NCI-H1092 treated with DMSO at 0.1 percent for 48 hours (cell line): ENCODE measurements at regions not wholly inside any gene's neighbourhood (a gene's known extent, or its start where the extent isn't known, plus 50 kb on each side); places are given as distances from the start of the nearest gene placed in this dataset.
A peak's percentile ranks its signal among the peaks of the same experiment; 100 is the strongest.

Experiments
- DNase-seq: peaks from one replicate; lab custom pipeline; 2025; lab: John Stamatoyannopoulos, UW

- DNase-seq: no peak
Measured at GRCh38 chr3:81439108-81439507, 322.3 kb downstream of the GBE1 start.

- DNase-seq: no peak
Measured at GRCh38 chr3:81437683-81438082, 323.8 kb downstream of the GBE1 start.

- DNase-seq: no peak
Measured at GRCh38 chr3:81436182-81436581, 325.3 kb downstream of the GBE1 start.

DNA sequence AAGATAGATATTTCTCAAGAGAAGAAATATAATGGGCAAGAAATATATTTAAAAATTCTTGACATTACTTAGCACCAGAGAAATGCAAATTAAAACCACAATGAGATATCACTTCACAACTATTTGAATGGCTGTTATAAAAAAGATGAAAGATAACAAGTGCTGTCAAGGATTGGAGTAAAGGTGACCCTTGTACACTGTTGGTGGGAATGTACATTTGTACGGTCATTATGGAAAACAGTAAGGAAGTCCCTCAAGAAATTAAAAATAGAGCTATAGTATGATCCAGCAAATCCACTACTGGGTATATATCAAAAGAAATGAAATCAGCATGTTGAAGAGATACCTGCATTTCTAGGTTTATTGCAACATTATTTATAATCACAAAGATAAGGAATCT, 326.4 kb downstream of the GBE1 start:
- DNase-seq: no peak

DNA sequence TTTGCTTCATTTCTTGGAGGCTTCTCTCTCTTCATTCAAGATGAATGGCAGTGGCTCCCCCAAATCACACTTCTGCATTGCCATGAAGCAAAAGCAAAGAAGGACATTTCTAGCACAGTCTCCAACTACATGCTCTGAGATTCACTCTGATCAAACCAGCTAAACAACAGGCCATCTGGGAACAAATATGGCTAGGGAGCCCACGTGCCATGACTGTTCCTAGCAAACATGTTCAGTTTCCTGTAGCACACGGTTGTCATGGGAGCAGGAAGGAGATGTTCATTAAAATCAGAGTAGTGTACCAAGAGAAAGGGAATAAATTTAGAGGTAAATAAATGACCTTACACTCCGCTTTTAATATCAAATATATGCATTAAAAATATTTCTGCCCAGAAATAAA, 327.3 kb downstream of the GBE1 start:
- DNase-seq: no peak

- no peak for DNase-seq
Measured at GRCh38 chr3:81433675-81434074, 327.8 kb downstream of the GBE1 start.

DNA sequence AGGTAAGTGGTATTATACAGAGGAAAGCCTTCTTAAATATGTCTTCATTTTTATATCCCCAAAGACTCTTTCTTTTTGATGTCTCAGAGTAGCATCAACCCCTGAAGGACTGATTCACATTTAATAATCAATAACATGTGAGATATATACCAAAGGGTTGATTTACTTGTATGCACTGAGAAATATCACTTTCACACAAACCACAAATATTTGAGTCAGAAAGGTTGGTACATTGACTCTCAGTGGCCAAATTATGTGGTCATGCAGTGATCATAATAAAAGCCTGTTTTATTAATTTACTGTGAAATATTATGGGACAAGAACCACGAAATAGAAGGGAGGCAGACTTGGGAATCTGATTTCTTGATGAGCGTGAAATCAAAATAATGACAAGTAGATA, 329.0 kb downstream of the GBE1 start:
- DNase-seq: no peak

DNA sequence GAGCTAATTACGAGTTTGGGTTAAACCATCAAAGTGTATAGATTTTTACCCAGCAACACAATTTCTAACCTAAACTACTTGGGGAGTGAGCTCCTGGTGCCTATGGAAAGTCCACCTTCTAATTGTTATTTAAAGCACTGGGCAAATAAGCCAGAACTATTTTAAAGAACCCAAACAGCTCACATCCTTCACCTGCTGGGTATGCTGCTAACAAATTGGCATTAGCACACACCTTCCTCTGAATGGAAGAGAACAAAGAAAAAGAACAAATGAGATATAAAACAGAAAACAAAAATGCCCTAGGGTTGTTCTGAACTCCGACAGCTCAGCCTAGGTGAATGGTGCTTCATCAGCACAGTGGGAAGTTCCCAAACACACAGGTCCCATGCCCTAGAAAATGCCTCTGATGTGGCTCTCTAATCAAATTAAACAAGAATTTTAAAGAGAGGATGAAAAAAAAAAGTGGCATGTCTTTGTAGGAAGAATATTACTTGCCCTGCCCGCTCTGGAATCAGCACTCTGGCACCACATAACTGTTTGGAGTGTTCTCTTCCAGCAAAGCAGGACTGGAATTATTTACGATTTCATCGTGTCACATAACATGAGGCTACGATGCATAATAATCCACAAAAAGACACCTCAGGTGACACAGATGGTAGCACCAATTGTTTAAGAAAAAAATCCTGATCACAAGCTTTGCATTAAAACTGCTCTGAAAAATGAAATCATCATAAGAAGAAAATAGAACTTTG, 334.4 kb downstream of the GBE1 start:
- no peak for DNase-seq

DNA sequence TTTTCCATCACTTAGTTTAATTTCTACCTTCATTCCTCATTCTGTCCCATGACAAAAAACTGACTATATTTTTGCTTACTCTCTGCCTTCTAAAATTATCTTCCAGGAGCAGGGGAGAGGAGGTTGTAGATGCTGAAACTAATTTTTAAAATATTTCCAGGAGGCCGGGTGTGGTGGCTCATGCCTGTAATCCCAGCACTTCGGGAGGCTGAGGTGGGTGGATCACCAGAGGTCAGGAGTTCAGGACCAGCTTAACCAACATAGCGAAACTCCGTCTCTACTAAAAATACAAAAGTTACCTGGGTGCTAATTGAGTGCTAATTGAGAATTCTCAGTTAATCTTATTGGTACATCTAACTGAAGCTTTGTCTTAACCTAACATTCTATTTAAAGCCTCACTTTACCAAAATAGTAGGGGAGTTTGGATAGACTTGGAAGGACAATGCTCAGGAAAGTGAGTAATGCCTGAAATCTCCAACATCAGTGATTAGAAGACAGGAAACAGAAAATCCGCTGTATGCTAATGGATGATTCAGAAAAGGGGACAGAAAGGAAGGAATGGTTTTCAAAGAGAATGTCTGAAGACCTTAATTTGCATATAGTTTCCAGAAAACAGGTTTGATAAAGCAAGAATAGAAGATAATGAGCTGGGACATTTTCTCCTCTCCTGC, 336.1 kb downstream of the GBE1 start:
- no peak for DNase-seq

DNA sequence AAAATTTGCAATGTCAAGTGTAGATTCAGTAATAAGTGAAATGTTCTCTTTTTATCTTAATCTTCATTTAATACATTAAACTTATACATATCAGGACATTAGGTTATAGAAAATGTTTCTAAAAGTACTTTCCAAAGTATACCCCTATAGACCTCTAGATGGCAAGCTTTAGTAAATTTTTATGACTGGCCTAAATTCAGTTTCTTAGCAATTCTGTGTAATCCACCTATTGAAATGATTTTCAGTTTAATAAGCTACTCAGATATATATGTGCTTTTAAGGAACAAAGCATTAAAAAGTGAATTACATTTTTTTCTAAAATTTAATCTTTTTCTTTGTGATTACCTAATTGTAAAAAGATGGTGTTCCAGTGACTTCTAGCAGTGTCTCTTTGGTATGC, 342.2 kb downstream of the GBE1 start:
- DNase-seq: peak; percentile 6

DNA sequence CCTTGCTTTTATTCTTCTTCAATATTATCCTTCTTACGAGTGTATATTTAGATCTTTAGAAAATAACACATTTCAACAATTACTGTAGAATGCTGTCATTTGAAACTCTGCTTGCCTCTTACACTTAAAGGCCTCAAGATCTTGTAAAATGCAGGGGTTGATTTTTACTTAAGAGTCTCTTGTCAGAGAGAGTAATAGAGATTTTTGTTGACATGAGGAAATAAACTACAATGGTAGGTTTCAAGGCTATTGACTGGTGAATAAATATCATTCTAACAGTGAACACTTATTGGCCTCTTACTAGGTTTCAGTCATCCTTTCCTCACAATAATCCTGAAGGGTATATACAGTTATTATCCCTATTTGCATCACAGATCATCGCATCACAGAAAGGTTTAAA, 344.6 kb downstream of the GBE1 start:
- DNase-seq: no peak

DNA sequence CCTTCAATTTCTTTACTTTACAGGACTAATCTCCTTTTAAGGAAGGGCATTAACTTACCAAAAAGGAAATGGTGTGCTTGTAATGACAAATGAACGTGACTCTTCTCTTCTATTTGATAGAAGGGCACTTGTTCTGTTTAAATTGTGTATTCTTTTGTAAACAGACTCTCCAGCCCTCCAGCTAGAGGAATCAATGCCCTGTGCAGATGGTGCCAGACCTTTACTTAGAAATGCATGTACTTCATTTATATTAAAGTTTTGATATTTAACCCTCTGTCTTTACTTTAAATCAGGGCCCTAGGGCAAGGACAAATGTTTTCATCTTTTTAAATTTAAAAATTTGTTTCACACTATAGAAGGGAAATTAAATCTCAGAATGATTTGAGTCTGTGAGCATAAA, 355.1 kb downstream of the GBE1 start:
- DNase-seq: peak; percentile 45

DNA sequence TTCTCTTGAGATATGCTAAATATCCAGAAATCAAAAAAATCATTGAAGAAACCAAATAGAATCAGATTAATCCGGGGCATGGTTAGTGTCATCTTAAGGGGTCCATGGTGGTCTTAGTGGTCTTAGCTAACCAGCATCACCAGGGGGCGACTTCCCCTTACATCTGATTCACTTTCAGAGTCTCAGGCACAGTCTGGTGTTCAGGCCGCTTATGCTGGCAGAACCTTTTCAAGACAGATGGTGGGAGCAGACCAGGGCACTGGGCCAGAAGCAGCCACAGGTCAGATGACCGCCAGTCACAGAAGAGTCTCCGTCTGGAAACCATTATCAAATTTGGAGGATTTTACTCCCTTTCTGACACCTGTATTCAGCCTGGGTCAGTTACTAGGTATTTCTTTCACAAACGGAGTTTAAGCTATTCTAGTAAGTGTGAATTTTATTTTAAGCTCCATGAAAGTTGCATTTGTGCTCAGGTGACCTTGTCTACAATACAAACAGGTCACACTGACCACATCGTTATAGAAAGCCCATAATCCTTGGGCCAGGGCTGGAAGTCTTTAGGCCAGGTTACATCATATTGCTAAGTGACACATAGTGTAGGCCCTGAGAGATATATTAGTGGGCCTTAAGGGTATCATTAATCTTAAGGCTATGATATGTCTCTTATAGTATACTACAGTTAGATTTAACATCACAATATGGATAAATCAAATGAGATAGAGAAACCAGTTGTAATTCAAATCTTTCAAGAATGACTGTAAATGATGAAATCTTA, 365.5 kb downstream of the GBE1 start:
- no peak for DNase-seq

GRCh38 chr3:81394651-81395524, 366.6 kb downstream of the GBE1 start:
- DNase-seq: no peak

- no peak for DNase-seq
Measured at GRCh38 chr3:81393251-81393650, 368.2 kb downstream of the GBE1 start.

GRCh38 chr3:81390796-81391195, 370.6 kb downstream of the GBE1 start:
- no peak for DNase-seq

DNA sequence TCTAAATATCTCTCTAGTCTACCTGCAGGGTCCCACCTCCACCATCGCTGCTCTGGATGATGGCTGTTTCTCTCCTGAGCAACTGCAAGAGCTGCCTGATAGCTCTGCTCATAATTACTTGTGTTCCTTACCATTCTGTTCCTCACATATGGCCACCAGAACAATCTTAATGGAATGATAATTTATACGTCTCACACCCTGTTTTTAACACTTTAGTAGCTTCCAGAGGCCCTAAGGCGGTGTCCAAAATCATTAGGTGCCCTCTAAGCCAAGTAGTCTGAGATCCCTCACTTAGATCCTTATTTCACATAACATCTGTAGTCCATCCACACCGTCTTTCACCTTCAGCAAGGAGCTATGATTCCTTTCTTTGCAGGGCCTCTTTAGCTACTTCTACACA, 373.3 kb downstream of the GBE1 start:
- DNase-seq: no peak

DNA sequence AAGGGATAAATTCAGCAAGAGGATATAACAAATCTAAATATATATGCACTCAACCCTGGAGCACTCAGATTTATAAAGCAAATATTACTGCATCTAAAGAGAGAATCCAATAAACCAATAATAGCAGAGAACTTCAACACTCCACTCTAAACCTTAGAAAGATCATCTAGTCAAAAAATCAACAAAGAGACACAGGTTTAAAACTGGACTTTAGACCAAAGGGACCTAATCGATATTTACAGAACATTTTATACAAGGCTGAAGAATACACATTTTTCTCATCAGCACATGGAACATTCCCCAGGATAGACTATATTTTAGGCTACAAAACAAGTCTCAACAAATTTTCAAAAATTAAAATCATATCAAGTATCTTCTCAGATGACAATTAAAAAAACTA, 379.0 kb downstream of the GBE1 start:
- DNase-seq: no peak

DNA sequence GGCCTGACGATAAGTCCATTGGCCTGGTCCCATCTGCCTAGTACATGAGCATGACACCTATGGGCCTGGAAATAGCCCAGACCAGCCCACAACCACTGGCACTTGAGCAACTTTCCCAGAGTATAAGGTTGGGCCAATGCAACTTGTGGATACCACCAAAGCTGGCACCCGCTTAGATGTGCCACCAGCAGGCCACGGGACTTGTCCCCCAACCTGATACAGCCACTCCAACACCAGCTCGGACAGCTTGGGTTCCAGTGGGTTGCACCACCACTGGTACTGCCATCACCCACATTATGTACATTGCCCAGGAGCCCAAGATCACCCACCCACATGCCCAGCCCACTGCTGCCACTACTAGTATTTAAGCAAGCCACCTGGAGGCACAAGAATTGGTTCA, 381.2 kb downstream of the GBE1 start:
- DNase-seq: no peak

DNA sequence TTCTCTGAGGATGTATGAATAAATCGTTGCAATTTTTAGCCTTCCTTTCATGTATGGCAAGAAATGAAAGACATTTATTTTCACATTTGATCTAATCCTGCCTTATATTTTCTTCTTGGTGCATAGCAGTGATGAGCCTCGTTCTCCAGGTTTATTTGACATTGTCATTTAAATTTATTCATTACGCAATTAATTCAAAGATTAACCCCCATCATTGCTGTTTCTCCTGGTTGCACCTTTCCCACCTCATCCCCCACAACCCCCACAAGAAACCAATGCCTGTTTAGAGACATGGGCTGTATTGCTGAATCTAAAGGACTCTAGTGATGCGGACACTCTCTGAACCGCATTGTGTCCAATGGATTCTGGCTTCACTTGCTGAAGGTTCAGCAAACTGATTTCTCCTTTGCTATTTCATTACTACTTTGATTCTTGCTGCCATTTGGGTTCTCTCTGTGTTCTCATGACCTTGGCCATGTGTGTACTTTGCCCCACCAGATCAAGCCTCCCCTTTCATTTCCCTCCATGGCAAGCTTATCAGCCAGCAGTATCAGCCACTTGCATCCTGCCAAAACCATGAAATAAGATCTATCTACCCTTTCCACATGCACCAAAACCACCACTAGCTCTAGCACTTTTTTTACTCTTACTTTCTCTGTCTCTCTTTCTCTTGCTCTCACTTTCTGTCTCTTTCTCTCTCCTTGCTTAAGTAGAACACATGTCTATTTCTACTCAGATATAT, 382.7 kb downstream of the GBE1 start:
- no peak for DNase-seq

DNA sequence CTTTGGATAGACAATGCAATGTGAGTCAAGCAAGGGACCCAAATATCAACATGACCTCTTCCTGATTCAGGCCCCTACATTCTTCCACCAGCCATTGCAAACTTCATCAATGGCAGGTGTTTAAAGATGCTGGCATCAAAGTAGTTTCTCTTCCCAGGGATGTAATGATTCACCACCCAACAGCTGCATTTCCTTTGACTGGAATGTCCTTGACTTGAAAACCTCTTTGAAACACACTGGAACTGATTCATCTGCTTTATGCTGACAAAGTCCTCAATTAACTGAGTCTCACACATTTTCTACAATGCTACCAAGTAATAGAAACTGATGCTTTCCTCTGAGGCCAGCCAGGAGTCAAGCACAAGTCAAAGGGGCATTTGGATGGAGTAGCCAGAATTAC, 385.5 kb downstream of the GBE1 start:
- DNase-seq: no peak
